ENCODE measurements at regions not wholly inside any gene's neighbourhood (a gene's known extent, or its start where the extent isn't known, plus 50 kb on each side); places are given as distances from the start of the nearest gene placed in this dataset.
A peak's percentile ranks its signal among the peaks of the same experiment; 100 is the strongest.

DNA sequence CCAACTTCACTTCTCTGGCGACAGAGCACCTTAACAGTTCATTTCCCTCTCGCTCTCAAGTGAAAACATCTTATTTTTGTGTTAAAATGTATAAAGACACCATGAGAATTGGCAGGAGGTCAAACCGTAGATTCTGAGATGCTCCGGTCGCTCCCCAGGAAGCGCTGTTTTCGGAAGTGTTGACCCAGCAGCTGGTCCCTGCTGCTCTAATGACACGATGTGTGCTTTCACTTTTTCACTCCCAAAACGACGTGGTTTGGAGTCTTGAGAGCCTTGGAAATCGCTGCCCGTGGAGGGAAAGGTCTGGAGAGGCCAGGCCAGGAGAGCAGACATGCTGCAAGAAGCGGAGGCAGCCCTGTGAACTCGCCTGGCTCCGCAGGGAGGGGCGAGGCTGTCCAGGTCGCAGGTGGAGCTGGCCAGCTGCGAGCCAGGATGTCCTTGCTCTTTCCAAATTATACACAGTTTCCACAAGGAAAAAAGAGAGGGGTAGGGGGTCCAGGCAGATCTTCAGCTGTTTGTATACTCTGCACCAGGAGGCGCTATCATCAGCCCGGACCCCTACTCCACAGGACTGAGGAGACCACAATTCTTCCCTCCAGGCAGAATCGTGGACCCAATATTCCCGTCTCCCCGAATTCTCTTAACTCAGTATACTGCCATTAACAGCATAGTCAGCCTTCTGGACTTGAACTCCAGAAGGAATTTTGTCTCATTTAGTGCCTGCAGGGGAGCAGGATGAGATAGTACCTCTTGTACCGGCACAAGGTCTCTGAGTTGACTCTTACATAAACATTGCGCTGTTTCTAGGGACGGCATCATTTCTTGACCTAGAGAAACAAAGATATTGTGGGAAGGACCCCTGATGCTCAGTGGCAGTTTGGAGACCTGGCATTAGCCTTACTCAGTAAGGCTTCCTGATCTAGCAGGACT, 248.6 kb upstream of the ANKRD55 start (continued):
- 0 out of 4 replicates have a peak, but pooled peaks of 1 of the 2 experiments have one; percentile 9 for TF ChIP-seq EP300 (IDR thresholded peaks at IDR 0.05; ENCODE audit: low read depth in 2 of 2, low read length in 2 of 2)
- TF ChIP-seq EP300 (CRISPR knock-in tag; IDR thresholded peaks at IDR 0.05; ENCODE audit: borderline replicate concordance) = no peak
- TF ChIP-seq, protein P1, sequence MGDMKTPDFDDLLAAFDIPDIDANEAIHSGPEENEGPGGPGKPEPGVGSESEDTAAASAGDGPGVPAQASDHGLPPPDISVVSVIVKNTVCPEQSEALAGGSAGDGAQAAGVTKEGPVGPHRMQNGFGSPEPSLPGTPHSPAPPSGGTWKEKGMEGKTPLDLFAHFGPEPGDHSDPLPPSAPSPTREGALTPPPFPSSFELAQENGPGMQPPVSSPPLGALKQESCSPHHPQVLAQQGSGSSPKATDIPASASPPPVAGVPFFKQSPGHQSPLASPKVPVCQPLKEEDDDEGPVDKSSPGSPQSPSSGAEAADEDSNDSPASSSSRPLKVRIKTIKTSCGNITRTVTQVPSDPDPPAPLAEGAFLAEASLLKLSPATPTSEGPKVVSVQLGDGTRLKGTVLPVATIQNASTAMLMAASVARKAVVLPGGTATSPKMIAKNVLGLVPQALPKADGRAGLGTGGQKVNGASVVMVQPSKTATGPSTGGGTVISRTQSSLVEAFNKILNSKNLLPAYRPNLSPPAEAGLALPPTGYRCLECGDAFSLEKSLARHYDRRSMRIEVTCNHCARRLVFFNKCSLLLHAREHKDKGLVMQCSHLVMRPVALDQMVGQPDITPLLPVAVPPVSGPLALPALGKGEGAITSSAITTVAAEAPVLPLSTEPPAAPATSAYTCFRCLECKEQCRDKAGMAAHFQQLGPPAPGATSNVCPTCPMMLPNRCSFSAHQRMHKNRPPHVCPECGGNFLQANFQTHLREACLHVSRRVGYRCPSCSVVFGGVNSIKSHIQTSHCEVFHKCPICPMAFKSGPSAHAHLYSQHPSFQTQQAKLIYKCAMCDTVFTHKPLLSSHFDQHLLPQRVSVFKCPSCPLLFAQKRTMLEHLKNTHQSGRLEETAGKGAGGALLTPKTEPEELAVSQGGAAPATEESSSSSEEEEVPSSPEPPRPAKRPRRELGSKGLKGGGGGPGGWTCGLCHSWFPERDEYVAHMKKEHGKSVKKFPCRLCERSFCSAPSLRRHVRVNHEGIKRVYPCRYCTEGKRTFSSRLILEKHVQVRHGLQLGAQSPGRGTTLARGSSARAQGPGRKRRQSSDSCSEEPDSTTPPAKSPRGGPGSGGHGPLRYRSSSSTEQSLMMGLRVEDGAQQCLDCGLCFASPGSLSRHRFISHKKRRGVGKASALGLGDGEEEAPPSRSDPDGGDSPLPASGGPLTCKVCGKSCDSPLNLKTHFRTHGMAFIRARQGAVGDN (CRISPR knock-in tag; IDR thresholded peaks at IDR 0.05) = peak; percentile 69
- no peak for TF ChIP-seq ATF1 (CRISPR knock-in tag; IDR thresholded peaks at IDR 0.05)
- TF ChIP-seq HIVEP1 (CRISPR knock-in tag; IDR thresholded peaks at IDR 0.05) = 0 out of 2 replicates have a peak, but pooled peaks have one; percentile 57
- TF ChIP-seq KDM5B (CRISPR knock-in tag; IDR thresholded peaks at IDR 0.05; ENCODE audit: borderline replicate concordance) = peak; percentile 50; the same call in 1 of the 2 replicates
- peak; percentile 21; the same call in 1 of the 2 replicates for TF ChIP-seq NFKB2 (CRISPR knock-in tag; IDR thresholded peaks at IDR 0.05; ENCODE audit: borderline replicate concordance)
- TF ChIP-seq ZNF503 (CRISPR knock-in tag; IDR thresholded peaks at IDR 0.05) = peak; percentile 19; the same call in 1 of the 2 replicates
- 0 out of 2 replicates have a peak, but pooled peaks have one; percentile 45 for TF ChIP-seq MEIS2 (CRISPR knock-in tag; IDR thresholded peaks at IDR 0.05)
- TF ChIP-seq ZBTB49 (CRISPR knock-in tag; IDR thresholded peaks at IDR 0.05; ENCODE audit: borderline replicate concordance) = peak; percentile 41; the same call in 1 of the 2 replicates
- TF ChIP-seq DNMT1 (CRISPR knock-in tag; IDR thresholded peaks at IDR 0.05) = no peak
- TF ChIP-seq, protein P2, sequence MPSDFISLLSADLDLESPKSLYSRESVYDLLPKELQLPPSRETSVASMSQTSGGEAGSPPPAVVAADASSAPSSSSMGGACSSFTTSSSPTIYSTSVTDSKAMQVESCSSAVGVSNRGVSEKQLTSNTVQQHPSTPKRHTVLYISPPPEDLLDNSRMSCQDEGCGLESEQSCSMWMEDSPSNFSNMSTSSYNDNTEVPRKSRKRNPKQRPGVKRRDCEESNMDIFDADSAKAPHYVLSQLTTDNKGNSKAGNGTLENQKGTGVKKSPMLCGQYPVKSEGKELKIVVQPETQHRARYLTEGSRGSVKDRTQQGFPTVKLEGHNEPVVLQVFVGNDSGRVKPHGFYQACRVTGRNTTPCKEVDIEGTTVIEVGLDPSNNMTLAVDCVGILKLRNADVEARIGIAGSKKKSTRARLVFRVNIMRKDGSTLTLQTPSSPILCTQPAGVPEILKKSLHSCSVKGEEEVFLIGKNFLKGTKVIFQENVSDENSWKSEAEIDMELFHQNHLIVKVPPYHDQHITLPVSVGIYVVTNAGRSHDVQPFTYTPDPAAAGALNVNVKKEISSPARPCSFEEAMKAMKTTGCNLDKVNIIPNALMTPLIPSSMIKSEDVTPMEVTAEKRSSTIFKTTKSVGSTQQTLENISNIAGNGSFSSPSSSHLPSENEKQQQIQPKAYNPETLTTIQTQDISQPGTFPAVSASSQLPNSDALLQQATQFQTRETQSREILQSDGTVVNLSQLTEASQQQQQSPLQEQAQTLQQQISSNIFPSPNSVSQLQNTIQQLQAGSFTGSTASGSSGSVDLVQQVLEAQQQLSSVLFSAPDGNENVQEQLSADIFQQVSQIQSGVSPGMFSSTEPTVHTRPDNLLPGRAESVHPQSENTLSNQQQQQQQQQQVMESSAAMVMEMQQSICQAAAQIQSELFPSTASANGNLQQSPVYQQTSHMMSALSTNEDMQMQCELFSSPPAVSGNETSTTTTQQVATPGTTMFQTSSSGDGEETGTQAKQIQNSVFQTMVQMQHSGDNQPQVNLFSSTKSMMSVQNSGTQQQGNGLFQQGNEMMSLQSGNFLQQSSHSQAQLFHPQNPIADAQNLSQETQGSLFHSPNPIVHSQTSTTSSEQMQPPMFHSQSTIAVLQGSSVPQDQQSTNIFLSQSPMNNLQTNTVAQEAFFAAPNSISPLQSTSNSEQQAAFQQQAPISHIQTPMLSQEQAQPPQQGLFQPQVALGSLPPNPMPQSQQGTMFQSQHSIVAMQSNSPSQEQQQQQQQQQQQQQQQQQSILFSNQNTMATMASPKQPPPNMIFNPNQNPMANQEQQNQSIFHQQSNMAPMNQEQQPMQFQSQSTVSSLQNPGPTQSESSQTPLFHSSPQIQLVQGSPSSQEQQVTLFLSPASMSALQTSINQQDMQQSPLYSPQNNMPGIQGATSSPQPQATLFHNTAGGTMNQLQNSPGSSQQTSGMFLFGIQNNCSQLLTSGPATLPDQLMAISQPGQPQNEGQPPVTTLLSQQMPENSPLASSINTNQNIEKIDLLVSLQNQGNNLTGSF (CRISPR knock-in tag; IDR thresholded peaks at IDR 0.05) = 0 out of 2 replicates have a peak, but pooled peaks have one; percentile 22
- TF ChIP-seq ZNF878 (CRISPR knock-in tag; IDR thresholded peaks at IDR 0.05) = no peak

Data from HepG2 (cell line).